ENCODE measurements at regions not wholly inside any gene's neighbourhood (a gene's known extent, or its start where the extent isn't known, plus 50 kb on each side); places are given as distances from the start of the nearest gene placed in this dataset.

GRCh38 chr12:19844224-19844623, 404.9 kb downstream of the AEBP2 start:
- TF ChIP-seq CTCF (IDR thresholded peaks at IDR 0.05; ENCODE audit: low read depth, low read length) (no peak), EZH2phosphoT487 (IDR thresholded peaks at IDR 0.05; ENCODE audit: low read depth) (no peak)

Measured in OCI-LY3 (cell line).